HPDE6-E6E7 (cell line): ENCODE measurements at regions not wholly inside any gene's neighbourhood (a gene's known extent, or its start where the extent isn't known, plus 50 kb on each side); places are given as distances from the start of the nearest gene placed in this dataset.
"Not testable (repeated sequence)": the region's sequence is repeated elsewhere in the genome, so short reads cannot be mapped to it uniquely, and the experiment has no call there.

Source experiments
- DNase-seq: peaks from one replicate; pipeline ENCODE4 v3.0.0; 2011; ENCODE audit warnings: missing footprints; ENCODE audit errors: extremely low spot score

GRCh38 chr12:46548605-46549071, 176.1 kb upstream of the SLC38A2 start:
- no peak for DNase-seq

- peak; percentile 52 for DNase-seq
These were observed 175.1 kb upstream of the SLC38A2 start for GRCh38 chr12:46547421-46548354.

- no peak for DNase-seq
These were observed 174.2 kb upstream of the SLC38A2 start for GRCh38 chr12:46546634-46547273.

GRCh38 chr12:46543378-46543795, 170.8 kb upstream of the SLC38A2 start:
- not testable (repeated sequence) for DNase-seq

GRCh38 chr12:46538976-46539375, 166.4 kb upstream of the SLC38A2 start:
- no peak for DNase-seq

- no peak for DNase-seq
These were observed 164.9 kb upstream of the SLC38A2 start for GRCh38 chr12:46537387-46537955.

- not testable (repeated sequence) for DNase-seq
These were observed 163.7 kb upstream of the SLC38A2 start for GRCh38 chr12:46536316-46536715.

GRCh38 chr12:46535907-46536306, 163.3 kb upstream of the SLC38A2 start:
- no peak for DNase-seq

- DNase-seq, result no peak
These were observed 162.8 kb upstream of the SLC38A2 start for GRCh38 chr12:46535376-46535775.

- no peak for DNase-seq
These were observed 161.8 kb upstream of the SLC38A2 start for GRCh38 chr12:46534327-46534840.

GRCh38 chr12:46533723-46534122, 161.2 kb upstream of the SLC38A2 start:
- DNase-seq, result no peak

- DNase-seq, result no peak
These were observed 159.2 kb upstream of the SLC38A2 start for GRCh38 chr12:46531804-46532203.

- no peak for DNase-seq
These were observed 158.6 kb upstream of the SLC38A2 start for GRCh38 chr12:46531059-46531785.

GRCh38 chr12:46530373-46531056, 157.9 kb upstream of the SLC38A2 start:
- no peak for DNase-seq

- DNase-seq, result no peak
These were observed 153.7 kb upstream of the SLC38A2 start for GRCh38 chr12:46526233-46526632.

- no peak for DNase-seq
These were observed 152.2 kb upstream of the SLC38A2 start for GRCh38 chr12:46524778-46525177.

GRCh38 chr12:46523863-46524770, 151.5 kb upstream of the SLC38A2 start:
- peak; percentile 45 for DNase-seq

GRCh38 chr12:46523446-46523845, 150.9 kb upstream of the SLC38A2 start:
- no peak for DNase-seq

GRCh38 chr12:46522071-46522470, 149.5 kb upstream of the SLC38A2 start:
- DNase-seq, result no peak

- no peak for DNase-seq
These were observed 148.6 kb upstream of the SLC38A2 start for GRCh38 chr12:46521145-46521544.
